C4-2B (cell line): ENCODE measurements at regions not wholly inside any gene's neighbourhood (a gene's known extent, or its start where the extent isn't known, plus 50 kb on each side); places are given as distances from the start of the nearest gene placed in this dataset.

Experiments
- CTCF ChIP-seq: fragments of 450-650 bp; conservative IDR thresholded peaks from 2 replicates; pipeline ENCODE4 v1.5.1; 2017; ENCODE audit warnings: mild to moderate bottlenecking
- ZFX ChIP-seq: fragments of 450-650 bp; IDR thresholded peaks from 2 replicates; pipeline ENCODE4 v1.6.1; 2017

GRCh38 chr2:216974321-216975302, 114.7 kb upstream of the TNP1 start:
- TF ChIP-seq CTCF (no peak), ZFX (no peak)
